ENCODE measurements at regions not wholly inside any gene's neighbourhood (a gene's known extent, or its start where the extent isn't known, plus 50 kb on each side); places are given as distances from the start of the nearest gene placed in this dataset.
A peak's percentile ranks its signal among the peaks of the same experiment; 100 is the strongest.

- no peak overlapping the region for H3K4me3 ChIP-seq (ENCODE audit: low read depth, low read length)
- no peaks in the 10 kb centered on the region; the same call in none of the 2 replicates for H3K27me3 ChIP-seq (ENCODE audit: control insufficient read depth, insufficient read depth, low read length)
- H3K9me3 ChIP-seq (ENCODE audit: control insufficient read depth, insufficient read depth, low read length) = no peaks in the 10 kb centered on the region
- no peaks in the 10 kb centered on the region for H3K36me3 ChIP-seq (ENCODE audit: control insufficient read depth, insufficient read depth, low read length)
- H3K9ac ChIP-seq (ENCODE audit: low read depth, low read length) = no peak overlapping the region
- peaks cover 14% of the 10 kb centered on the region for H3K4me1 ChIP-seq (ENCODE audit: control insufficient read depth, insufficient read depth, low read length)
- no peak overlapping the region for H3K27ac ChIP-seq (ENCODE audit: low read depth, low read length)
These were observed 159.5 kb upstream of the ZMIZ1 start for GRCh38 chr10:78909221-78909620.

- Histone ChIP-seq H3K27ac (ENCODE audit: low read depth, low read length) (no peak overlapping the region), H3K27me3 (ENCODE audit: control insufficient read depth, insufficient read depth, low read length) (no peaks in the 10 kb centered on the region; the same call in none of the 2 replicates), H3K9ac (ENCODE audit: low read depth, low read length) (no peak overlapping the region), H3K4me1 (ENCODE audit: control insufficient read depth, insufficient read depth, low read length) (peaks cover 22% of the 10 kb centered on the region), H3K36me3 (ENCODE audit: control insufficient read depth, insufficient read depth, low read length) (no peaks in the 10 kb centered on the region), H3K4me3 (ENCODE audit: low read depth, low read length) (no peak overlapping the region), H3K9me3 (ENCODE audit: control insufficient read depth, insufficient read depth, low read length) (no peaks in the 10 kb centered on the region)
These were observed 158.7 kb upstream of the ZMIZ1 start for GRCh38 chr10:78910021-78910420.

GRCh38 chr10:78910476-78910875 lies 158.3 kb upstream of the ZMIZ1 start:
- Histone ChIP-seq H3K4me1 (ENCODE audit: control insufficient read depth, insufficient read depth, low read length) (peaks cover 26% of the 10 kb centered on the region), H3K4me3 (ENCODE audit: low read depth, low read length) (no peak overlapping the region), H3K36me3 (ENCODE audit: control insufficient read depth, insufficient read depth, low read length) (no peaks in the 10 kb centered on the region), H3K27me3 (ENCODE audit: control insufficient read depth, insufficient read depth, low read length) (no peaks in the 10 kb centered on the region; the same call in none of the 2 replicates), H3K9ac (ENCODE audit: low read depth, low read length) (no peak overlapping the region), H3K9me3 (ENCODE audit: control insufficient read depth, insufficient read depth, low read length) (no peaks in the 10 kb centered on the region), H3K27ac (ENCODE audit: low read depth, low read length) (no peak overlapping the region)

- no peak overlapping the region for H3K9ac ChIP-seq (ENCODE audit: low read depth, low read length)
- H3K9me3 ChIP-seq (ENCODE audit: control insufficient read depth, insufficient read depth, low read length) = no peaks in the 10 kb centered on the region
- H3K36me3 ChIP-seq (ENCODE audit: control insufficient read depth, insufficient read depth, low read length) = no peaks in the 10 kb centered on the region
- H3K4me3 ChIP-seq (ENCODE audit: low read depth, low read length) = no peak overlapping the region
- no peak overlapping the region for H3K27ac ChIP-seq (ENCODE audit: low read depth, low read length)
- peaks cover 2% of the 10 kb centered on the region for H3K27me3 ChIP-seq (ENCODE audit: control insufficient read depth, insufficient read depth, low read length)
- H3K4me1 ChIP-seq (ENCODE audit: control insufficient read depth, insufficient read depth, low read length) = peaks cover 30% of the 10 kb centered on the region
These were observed 157.9 kb upstream of the ZMIZ1 start for GRCh38 chr10:78910886-78911285.

- H3K4me1 ChIP-seq (ENCODE audit: control insufficient read depth, insufficient read depth, low read length) = peaks cover 38% of the 10 kb centered on the region
- H3K27ac ChIP-seq (ENCODE audit: low read depth, low read length) = no peak overlapping the region
- no peaks in the 10 kb centered on the region for H3K36me3 ChIP-seq (ENCODE audit: control insufficient read depth, insufficient read depth, low read length)
- no peak overlapping the region for H3K4me3 ChIP-seq (ENCODE audit: low read depth, low read length)
- H3K27me3 ChIP-seq (ENCODE audit: control insufficient read depth, insufficient read depth, low read length) = peaks cover 3% of the 10 kb centered on the region
- H3K9me3 ChIP-seq (ENCODE audit: control insufficient read depth, insufficient read depth, low read length) = no peaks in the 10 kb centered on the region
- H3K9ac ChIP-seq (ENCODE audit: low read depth, low read length) = no peak overlapping the region
These were observed 157.0 kb upstream of the ZMIZ1 start for GRCh38 chr10:78911533-78912340.

- Histone ChIP-seq H3K27me3 (ENCODE audit: control insufficient read depth, insufficient read depth, low read length) (peaks cover 3% of the 10 kb centered on the region), H3K4me1 (ENCODE audit: control insufficient read depth, insufficient read depth, low read length) (peaks cover 45% of the 10 kb centered on the region), H3K36me3 (ENCODE audit: control insufficient read depth, insufficient read depth, low read length) (no peaks in the 10 kb centered on the region), H3K4me3 (ENCODE audit: low read depth, low read length) (no peak overlapping the region), H3K27ac (ENCODE audit: low read depth, low read length) (no peak overlapping the region), H3K9ac (ENCODE audit: low read depth, low read length) (no peak overlapping the region), H3K9me3 (ENCODE audit: control insufficient read depth, insufficient read depth, low read length) (no peaks in the 10 kb centered on the region)
These were observed 156.2 kb upstream of the ZMIZ1 start for GRCh38 chr10:78912361-78913218.

- no peak overlapping the region for H3K9ac ChIP-seq (ENCODE audit: low read depth, low read length)
- H3K4me3 ChIP-seq (ENCODE audit: low read depth, low read length) = no peak overlapping the region
- no peaks in the 10 kb centered on the region for H3K9me3 ChIP-seq (ENCODE audit: control insufficient read depth, insufficient read depth, low read length)
- peaks cover 3% of the 10 kb centered on the region for H3K27me3 ChIP-seq (ENCODE audit: control insufficient read depth, insufficient read depth, low read length)
- peaks cover 51% of the 10 kb centered on the region for H3K4me1 ChIP-seq (ENCODE audit: control insufficient read depth, insufficient read depth, low read length)
- peak overlapping the region; percentile 67 for H3K27ac ChIP-seq (ENCODE audit: low read depth, low read length)
- no peaks in the 10 kb centered on the region for H3K36me3 ChIP-seq (ENCODE audit: control insufficient read depth, insufficient read depth, low read length)
These were observed 155.3 kb upstream of the ZMIZ1 start for GRCh38 chr10:78913219-78914059.

GRCh38 chr10:78914060-78914378 lies 154.7 kb upstream of the ZMIZ1 start:
- Histone ChIP-seq H3K4me3 (ENCODE audit: low read depth, low read length) (no peak overlapping the region), H3K9me3 (ENCODE audit: control insufficient read depth, insufficient read depth, low read length) (no peaks in the 10 kb centered on the region), H3K27ac (ENCODE audit: low read depth, low read length) (peak overlapping the region; percentile 67), H3K27me3 (ENCODE audit: control insufficient read depth, insufficient read depth, low read length) (peaks cover 3% of the 10 kb centered on the region), H3K9ac (ENCODE audit: low read depth, low read length) (no peak overlapping the region), H3K4me1 (ENCODE audit: control insufficient read depth, insufficient read depth, low read length) (peaks cover 51% of the 10 kb centered on the region), H3K36me3 (ENCODE audit: control insufficient read depth, insufficient read depth, low read length) (no peaks in the 10 kb centered on the region)

GRCh38 chr10:78914502-78915189 lies 154.1 kb upstream of the ZMIZ1 start:
- Histone ChIP-seq H3K9me3 (ENCODE audit: control insufficient read depth, insufficient read depth, low read length) (no peaks in the 10 kb centered on the region), H3K27ac (ENCODE audit: low read depth, low read length) (peak overlapping the region; percentile 67), H3K27me3 (ENCODE audit: control insufficient read depth, insufficient read depth, low read length) (peaks cover 3% of the 10 kb centered on the region), H3K36me3 (ENCODE audit: control insufficient read depth, insufficient read depth, low read length) (no peaks in the 10 kb centered on the region), H3K4me3 (ENCODE audit: low read depth, low read length) (no peak overlapping the region), H3K4me1 (ENCODE audit: control insufficient read depth, insufficient read depth, low read length) (peaks cover 51% of the 10 kb centered on the region), H3K9ac (ENCODE audit: low read depth, low read length) (no peak overlapping the region)

- Histone ChIP-seq H3K27ac (ENCODE audit: low read depth, low read length) (no peak overlapping the region), H3K27me3 (ENCODE audit: control insufficient read depth, insufficient read depth, low read length) (peaks cover 3% of the 10 kb centered on the region), H3K9me3 (ENCODE audit: control insufficient read depth, insufficient read depth, low read length) (no peaks in the 10 kb centered on the region), H3K9ac (ENCODE audit: low read depth, low read length) (no peak overlapping the region), H3K4me1 (ENCODE audit: control insufficient read depth, insufficient read depth, low read length) (peaks cover 51% of the 10 kb centered on the region), H3K36me3 (ENCODE audit: control insufficient read depth, insufficient read depth, low read length) (no peaks in the 10 kb centered on the region), H3K4me3 (ENCODE audit: low read depth, low read length) (no peak overlapping the region)
These were observed 153.6 kb upstream of the ZMIZ1 start for GRCh38 chr10:78915190-78915518.
